ES-I3 (cell line): ENCODE measurements at regions not wholly inside any gene's neighbourhood (a gene's known extent, or its start where the extent isn't known, plus 50 kb on each side); places are given as distances from the start of the nearest gene placed in this dataset.

Experiments
- H3K36me3 ChIP-seq: 2 replicates; pipeline ENCODE4 v1.6.1; 2013; ENCODE audit warnings: mild to moderate bottlenecking, low read length, control low read depth, moderate library complexity; ENCODE audit not compliant: insufficient read depth
- H3K4me1 ChIP-seq: 2 replicates; pipeline ENCODE4 v1.6.1; 2013; ENCODE audit warnings: mild to moderate bottlenecking, control low read depth, low read length; ENCODE audit not compliant: insufficient read depth
- H3K9ac ChIP-seq: 2 replicates; pipeline ENCODE4 v1.6.1; 2013; ENCODE audit warnings: low read depth, mild to moderate bottlenecking, low read length, moderate library complexity
- H3K9me3 ChIP-seq: 2 replicates; pipeline ENCODE4 v1.6.1; 2013; ENCODE audit warnings: mild to moderate bottlenecking, low read length, moderate library complexity; ENCODE audit not compliant: control insufficient read depth, insufficient read depth

DNA sequence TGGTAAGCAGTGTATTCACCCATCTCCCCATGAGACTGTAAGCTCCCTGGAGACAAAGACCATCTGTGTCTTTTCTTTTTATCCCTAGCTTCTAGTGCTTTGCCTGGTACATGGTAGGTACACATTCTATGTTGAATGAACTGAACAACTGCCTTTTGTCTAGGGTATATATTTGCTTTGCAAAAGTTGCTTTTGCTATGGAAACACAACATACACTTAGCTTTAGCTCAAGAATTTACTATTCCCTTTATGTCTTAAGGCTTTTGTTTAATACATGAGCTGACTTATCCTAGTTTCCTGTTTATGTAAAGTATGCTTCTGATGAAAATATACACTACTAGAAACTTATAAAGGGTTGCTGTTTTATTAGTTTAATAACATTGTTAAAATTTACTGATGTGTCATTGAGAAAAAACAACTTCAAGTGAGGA lies 198.2 kb downstream of the PRL start:
- Histone ChIP-seq H3K9me3 (no peaks in the 10 kb centered on the region), H3K4me1 (no peaks in the 10 kb centered on the region), H3K36me3 (no peaks in the 10 kb centered on the region), H3K9ac (no peak overlapping the region)

DNA sequence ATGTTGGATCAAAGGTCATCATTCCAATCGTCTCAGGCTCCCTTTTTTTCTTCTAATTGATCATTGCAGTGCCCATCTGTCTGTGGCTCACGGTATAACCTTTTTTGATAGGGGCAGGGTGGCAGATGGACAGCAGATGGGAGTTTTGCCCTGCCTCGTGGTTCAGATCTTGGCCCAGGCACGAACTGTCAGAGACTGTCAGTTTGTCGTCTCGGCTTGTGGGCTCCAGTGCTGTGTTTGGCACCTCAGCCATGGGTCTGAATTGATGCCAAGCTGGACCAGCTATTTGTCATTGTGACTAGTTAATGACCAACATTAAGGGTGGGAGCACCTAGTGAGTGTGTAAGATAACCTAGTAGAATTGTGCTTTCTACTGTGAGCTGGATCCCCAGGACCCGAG lies 197.6 kb downstream of the PRL start:
- Histone ChIP-seq H3K36me3 (no peaks in the 10 kb centered on the region), H3K9ac (no peak overlapping the region), H3K4me1 (no peaks in the 10 kb centered on the region), H3K9me3 (no peaks in the 10 kb centered on the region)

- H3K9ac ChIP-seq, result no peak overlapping the region
- H3K36me3 ChIP-seq, result no peaks in the 10 kb centered on the region
- no peaks in the 10 kb centered on the region for H3K9me3 ChIP-seq
- H3K4me1 ChIP-seq, result no peaks in the 10 kb centered on the region
Observed at GRCh38 chr6:22099923-22100322, 196.9 kb downstream of the PRL start.

DNA sequence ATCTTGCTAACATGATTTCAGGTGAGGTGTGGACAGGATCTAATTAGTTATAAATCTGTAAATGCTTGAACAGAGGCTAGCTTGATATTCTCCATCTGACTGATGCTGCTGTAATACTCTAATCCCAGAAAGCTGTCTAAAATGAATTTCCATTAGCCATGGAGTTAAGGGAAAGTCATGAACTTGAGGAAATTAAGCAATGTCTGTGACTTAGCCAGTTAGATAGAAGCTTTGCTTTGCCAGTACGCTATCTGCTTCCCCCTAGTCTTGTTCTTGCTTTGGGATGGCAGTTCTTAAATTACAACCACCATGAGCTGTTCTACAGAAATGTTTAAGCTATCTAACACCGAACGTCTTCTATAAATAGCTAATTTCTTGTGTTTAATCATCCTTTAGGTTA lies 195.7 kb downstream of the PRL start:
- Histone ChIP-seq H3K9me3 (no peaks in the 10 kb centered on the region), H3K4me1 (no peaks in the 10 kb centered on the region)

GRCh38 chr6:22102671-22103070 lies 194.2 kb downstream of the PRL start:
- H3K36me3 ChIP-seq, result no peaks in the 10 kb centered on the region
- no peaks in the 10 kb centered on the region for H3K4me1 ChIP-seq
- no peaks in the 10 kb centered on the region for H3K9me3 ChIP-seq
- H3K9ac ChIP-seq, result no peak overlapping the region

More for the DNA sequence above, 195.7 kb downstream of the PRL start:
- no peaks in the 10 kb centered on the region for H3K36me3 ChIP-seq
- no peak overlapping the region for H3K9ac ChIP-seq

GRCh38 chr6:22106451-22106850 lies 190.4 kb downstream of the PRL start:
- no peaks in the 10 kb centered on the region for H3K36me3 ChIP-seq
- H3K4me1 ChIP-seq, result no peaks in the 10 kb centered on the region
- H3K9me3 ChIP-seq, result no peaks in the 10 kb centered on the region
- no peak overlapping the region for H3K9ac ChIP-seq

DNA sequence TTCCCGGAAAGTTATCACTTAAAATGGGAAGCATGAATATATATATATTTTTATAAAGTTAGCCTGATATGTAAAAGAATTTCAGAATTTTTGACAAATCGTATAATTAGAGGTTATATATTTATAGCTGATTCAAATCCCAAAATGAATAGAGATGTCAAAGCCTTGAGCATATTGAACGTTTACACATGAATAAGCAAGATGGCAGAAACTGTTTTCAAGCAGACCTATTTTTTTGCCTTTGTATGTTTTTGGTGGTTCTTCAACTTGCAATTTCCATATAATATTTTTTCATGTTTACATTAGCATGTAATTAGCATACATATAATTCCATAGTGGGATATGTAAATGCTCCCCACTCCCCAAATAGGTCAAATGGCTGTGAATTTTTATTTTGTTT lies 189.9 kb downstream of the PRL start:
- Histone ChIP-seq H3K9ac (no peak overlapping the region), H3K4me1 (no peaks in the 10 kb centered on the region), H3K9me3 (no peaks in the 10 kb centered on the region), H3K36me3 (no peaks in the 10 kb centered on the region)

DNA sequence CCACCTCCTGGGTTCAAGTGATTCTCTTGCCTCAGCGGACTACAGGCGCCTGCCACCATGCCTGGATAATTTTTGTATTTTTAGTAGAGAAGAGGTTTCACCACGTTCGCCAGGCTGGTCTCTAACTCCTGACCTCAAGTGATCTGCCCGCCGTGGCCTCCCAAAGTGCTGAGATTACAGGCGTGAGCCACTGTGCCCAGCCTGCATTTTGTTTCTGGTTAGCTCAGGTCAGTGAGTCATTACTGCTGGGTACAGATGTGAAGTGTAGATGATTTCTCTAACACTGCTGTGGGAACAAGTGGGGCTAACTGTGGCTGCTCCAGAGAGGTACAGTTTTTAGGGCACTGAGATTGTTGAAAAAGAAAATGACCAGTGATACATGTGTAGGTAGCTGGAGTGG lies 188.6 kb downstream of the PRL start:
- Histone ChIP-seq H3K36me3 (no peaks in the 10 kb centered on the region), H3K9ac (no peak overlapping the region), H3K9me3 (no peaks in the 10 kb centered on the region), H3K4me1 (no peaks in the 10 kb centered on the region)

DNA sequence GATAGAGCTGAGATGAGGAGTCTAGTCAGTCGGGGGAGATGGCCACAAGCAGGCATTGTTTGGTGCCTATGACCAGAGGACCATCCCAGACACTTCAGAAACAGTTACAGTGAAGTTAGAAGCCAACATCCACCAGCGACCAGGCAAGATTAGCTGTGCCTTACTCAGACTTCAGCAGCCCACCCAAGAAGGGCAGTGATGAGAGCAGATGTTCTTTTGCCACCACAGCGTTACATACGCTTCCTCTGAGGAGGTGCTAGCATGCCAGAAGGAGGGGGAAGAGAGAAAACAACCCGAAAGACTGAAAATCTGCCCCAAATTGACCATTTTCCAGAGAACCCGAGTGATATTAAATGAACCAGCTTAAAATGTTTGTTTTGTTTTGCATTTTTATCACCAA lies 186.8 kb downstream of the PRL start:
- Histone ChIP-seq H3K9ac (no peak overlapping the region), H3K36me3 (no peaks in the 10 kb centered on the region), H3K9me3 (no peaks in the 10 kb centered on the region), H3K4me1 (no peaks in the 10 kb centered on the region)

DNA sequence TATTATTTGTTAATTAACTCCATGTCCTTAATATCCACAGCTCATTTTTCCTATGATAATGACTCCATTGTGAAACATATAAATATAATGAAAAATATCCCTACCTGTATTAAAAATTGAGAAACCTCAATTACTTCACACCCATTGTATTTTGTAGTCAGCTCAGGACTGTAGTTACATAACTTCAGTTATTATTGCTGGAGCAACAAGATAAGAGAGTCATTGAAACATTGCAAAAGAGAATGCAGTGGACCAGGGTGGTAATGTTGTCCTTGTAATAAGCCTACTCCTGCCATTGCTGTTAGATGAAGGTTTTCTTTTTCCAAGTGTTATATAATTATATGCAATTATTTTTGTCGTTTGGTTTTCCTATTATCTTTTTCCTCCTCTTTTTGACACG lies 184.4 kb downstream of the PRL start:
- Histone ChIP-seq H3K36me3 (no peaks in the 10 kb centered on the region), H3K4me1 (no peaks in the 10 kb centered on the region), H3K9me3 (no peaks in the 10 kb centered on the region), H3K9ac (no peak overlapping the region)

DNA sequence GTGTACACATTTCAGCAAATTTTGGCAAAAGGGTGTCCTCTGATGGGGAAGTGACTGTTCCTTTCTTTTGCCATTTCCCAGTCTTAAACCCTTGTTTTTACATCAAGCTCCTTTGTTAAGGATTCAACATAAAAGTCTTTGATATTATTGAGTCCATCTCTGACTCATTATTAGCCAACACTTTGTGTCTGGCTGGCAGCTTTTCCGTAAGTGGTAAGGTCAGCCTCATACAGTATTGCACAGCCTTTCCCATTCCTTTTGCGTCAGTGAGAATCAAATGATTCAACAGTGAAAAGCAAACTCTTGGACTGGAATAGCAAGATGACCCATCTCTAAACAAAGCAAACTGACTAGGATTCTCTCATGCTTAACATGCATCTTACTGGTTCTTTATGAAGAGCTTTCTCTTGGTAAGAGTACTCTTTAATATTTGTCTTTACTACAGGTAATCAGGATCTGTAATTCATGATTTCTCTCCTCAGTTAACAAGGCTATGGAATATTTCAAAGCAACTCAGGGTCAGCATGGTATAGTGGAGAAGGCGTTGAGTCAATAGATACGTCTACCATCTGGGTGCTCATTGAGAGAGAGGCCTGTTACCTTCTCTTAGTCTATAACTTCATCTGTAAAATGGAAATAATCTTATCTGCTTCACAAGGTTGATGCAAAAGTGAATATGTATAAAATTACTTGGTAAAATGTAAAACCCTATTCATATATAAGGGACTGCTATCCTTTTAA lies 183.6 kb downstream of the PRL start:
- Histone ChIP-seq H3K4me1 (no peaks in the 10 kb centered on the region), H3K9ac (no peak overlapping the region), H3K36me3 (no peaks in the 10 kb centered on the region; the same call in 1 of the 2 replicates), H3K9me3 (no peaks in the 10 kb centered on the region)

- Histone ChIP-seq H3K36me3 (no peaks in the 10 kb centered on the region; the same call in 1 of the 2 replicates), H3K9me3 (no peaks in the 10 kb centered on the region), H3K4me1 (no peaks in the 10 kb centered on the region), H3K9ac (no peak overlapping the region)
Observed at GRCh38 chr6:22115559-22115958, 181.3 kb downstream of the PRL start.

DNA sequence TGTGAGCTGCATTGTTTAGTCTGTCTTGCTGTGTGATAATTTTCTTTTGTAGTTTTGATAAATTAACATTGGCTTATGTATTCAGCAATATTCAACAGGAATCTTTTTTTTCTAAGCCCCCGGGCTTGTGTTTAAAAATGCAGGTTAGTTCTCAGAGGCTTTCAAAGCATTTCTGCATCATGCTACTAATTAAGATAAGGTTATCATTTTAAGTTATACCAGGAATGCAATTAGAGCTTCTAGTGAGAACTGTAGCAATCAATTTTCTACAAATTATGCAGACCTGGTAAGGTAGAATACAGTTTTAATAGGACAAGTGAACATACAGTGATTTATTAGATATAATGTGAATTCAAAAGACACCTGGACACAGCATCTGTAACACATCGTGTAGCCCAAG lies 179.2 kb downstream of the PRL start:
- H3K4me1 ChIP-seq, result no peaks in the 10 kb centered on the region
- H3K9me3 ChIP-seq, result no peaks in the 10 kb centered on the region
- H3K36me3 ChIP-seq, result no peaks in the 10 kb centered on the region; the same call in 1 of the 2 replicates
- no peak overlapping the region for H3K9ac ChIP-seq

GRCh38 chr6:22119500-22119899 lies 177.3 kb downstream of the PRL start:
- Histone ChIP-seq H3K4me1 (no peaks in the 10 kb centered on the region), H3K36me3 (no peaks in the 10 kb centered on the region; the same call in none of the 2 replicates), H3K9ac (no peak overlapping the region), H3K9me3 (no peaks in the 10 kb centered on the region)

GRCh38 chr6:22124756-22125155 lies 172.1 kb downstream of the PRL start:
- Histone ChIP-seq H3K9ac (no peak overlapping the region), H3K4me1 (no peaks in the 10 kb centered on the region; the same call in 1 of the 2 replicates), H3K36me3 (no peaks in the 10 kb centered on the region; the same call in 1 of the 2 replicates), H3K9me3 (peaks cover 3% of the 10 kb centered on the region; the same call in 1 of the 2 replicates)
